Tibial nerve (tissue), 3 donors: ENCODE measurements at regions not wholly inside any gene's neighbourhood (a gene's known extent, or its start where the extent isn't known, plus 50 kb on each side); places are given as distances from the start of the nearest gene placed in this dataset.
"Not testable (repeated sequence)": the region's sequence is repeated elsewhere in the genome, so short reads cannot be mapped to it uniquely, and the experiment has no call there.

Experiments
- CTCF ChIP-seq, 5 experiments: fragments of 200-600 bp in 3 of 5; fragments of 450-650 bp in 2 of 5; sonication (generic) in 3 of 5; IDR thresholded peaks; one replicate each; pipeline ENCODE4 v1.5.1; 2016 to 2019; ENCODE audit warnings: antibody characterized with exemption in 5 of 5, mild to moderate bottlenecking in 3 of 5, moderate library complexity in 2 of 5
- POLR2A ChIP-seq, 2 donors: fragments of 450-650 bp; IDR thresholded peaks; one replicate each; pipeline ENCODE4 v1.6.1; 2017; ENCODE audit warnings: antibody characterized with exemption in 2 of 2, mild to moderate bottlenecking in 2 of 2, moderate library complexity in 2 of 2

- not testable (repeated sequence) for TF ChIP-seq CTCF, POLR2A (IDR thresholded peaks at IDR 0.05)
These were observed 62.5 kb upstream of the CUL3 start for GRCh38 chr2:224647684-224648083.
